H9 (cell line): ENCODE measurements at regions not wholly inside any gene's neighbourhood (a gene's known extent, or its start where the extent isn't known, plus 50 kb on each side); places are given as distances from the start of the nearest gene placed in this dataset.
A peak's percentile ranks its signal among the peaks of the same experiment; 100 is the strongest.

ENCODE experiments used
- DNase-seq: peaks from one replicate; pipeline ENCODE4 v3.0.0-alpha.2; 2017
- H2AFZ ChIP-seq: one replicate; pipeline ENCODE4 v1.6.1; 2013; ENCODE audit warnings: mild to moderate bottlenecking, low read length, control low read depth, moderate library complexity
- H2AK5ac ChIP-seq: 2 replicates; pipeline ENCODE4 v1.6.1; 2013; ENCODE audit warnings: low read length, control low read depth, mixed read lengths; ENCODE audit not compliant: insufficient read length
- H2BK120ac ChIP-seq: one replicate; pipeline ENCODE4 v1.6.1; 2013; ENCODE audit warnings: low read depth, mild to moderate bottlenecking, low read length, control low read depth, inconsistent platforms; ENCODE audit not compliant: poor library complexity, severe bottlenecking
- H2BK12ac ChIP-seq: 2 replicates; pipeline ENCODE4 v1.6.1; 2013; ENCODE audit warnings: low read length, control low read depth, mixed read lengths, low read depth; ENCODE audit not compliant: insufficient read length
- H2BK15ac ChIP-seq: 2 replicates; pipeline ENCODE4 v1.6.1; 2013; ENCODE audit warnings: low read depth, low read length, control low read depth
- H2BK20ac ChIP-seq: one replicate; pipeline ENCODE4 v1.6.1; 2013; ENCODE audit warnings: low read depth, mild to moderate bottlenecking, low read length, control low read depth, inconsistent platforms; ENCODE audit not compliant: poor library complexity, severe bottlenecking
- H2BK5ac ChIP-seq: 2 replicates; pipeline ENCODE4 v1.6.1; 2013; ENCODE audit warnings: low read length, control low read depth, mixed read lengths; ENCODE audit not compliant: insufficient read length
- H3K14ac ChIP-seq: 2 replicates; pipeline ENCODE4 v1.6.1; 2013; ENCODE audit warnings: low read length, control low read depth; ENCODE audit not compliant: insufficient read depth
- H3K18ac ChIP-seq: 2 replicates; pipeline ENCODE4 v1.6.1; 2013; ENCODE audit warnings: low read depth, mild to moderate bottlenecking, mixed read lengths, low read length, control low read depth; ENCODE audit not compliant: insufficient read length
- H3K23ac ChIP-seq: 2 replicates; pipeline ENCODE4 v1.6.1; 2013; ENCODE audit warnings: low read length, control low read depth, mixed read lengths, low read depth; ENCODE audit not compliant: insufficient read length
- H3K23me2 ChIP-seq: 2 replicates; pipeline ENCODE4 v1.6.1; 2013; ENCODE audit warnings: low read depth, mild to moderate bottlenecking, mixed read lengths, low read length, control low read depth; ENCODE audit not compliant: insufficient read length, poor library complexity, severe bottlenecking
- H3K27ac ChIP-seq: 2 replicates; pipeline ENCODE4 v1.5.1; 2013; ENCODE audit warnings: low read length, control low read depth, mixed read lengths, low read depth; ENCODE audit not compliant: insufficient read length
- H3K27me3 ChIP-seq: 2 replicates; pipeline ENCODE4 v1.6.1; 2013; ENCODE audit warnings: low read length, control low read depth, inconsistent platforms; ENCODE audit not compliant: insufficient read depth
- H3K4ac ChIP-seq: 2 replicates; pipeline ENCODE4 v1.6.1; 2013; ENCODE audit warnings: low read depth, mild to moderate bottlenecking, control low read depth, inconsistent platforms, low read length, moderate library complexity
- H3K4me1 ChIP-seq: 2 replicates; pipeline ENCODE4 v1.6.1; 2013; ENCODE audit warnings: low read length, control low read depth, inconsistent platforms; ENCODE audit not compliant: insufficient read depth
- H3K4me2 ChIP-seq: 2 replicates; pipeline ENCODE4 v1.6.1; 2013; ENCODE audit warnings: low read length, control low read depth, mixed read lengths; ENCODE audit not compliant: insufficient read length, insufficient read depth
- H3K56ac ChIP-seq: 2 replicates; pipeline ENCODE4 v1.6.1; 2013; ENCODE audit warnings: low read depth, mild to moderate bottlenecking, mixed read lengths, low read length, control low read depth; ENCODE audit not compliant: insufficient read length
- H3K79me1 ChIP-seq: 2 replicates; pipeline ENCODE4 v1.6.1; 2013; ENCODE audit warnings: low read depth, mild to moderate bottlenecking, moderate library complexity, low read length, control low read depth, inconsistent platforms; ENCODE audit not compliant: insufficient read depth, poor library complexity, severe bottlenecking
- H3K79me2 ChIP-seq: 2 replicates; pipeline ENCODE4 v1.6.1; 2013; ENCODE audit warnings: low read length, control low read depth, inconsistent platforms; ENCODE audit not compliant: insufficient read depth
- H3K9ac ChIP-seq: 2 replicates; pipeline ENCODE4 v1.6.1; 2013; ENCODE audit warnings: low read length, control low read depth, mixed read lengths; ENCODE audit not compliant: insufficient read length; ENCODE audit errors: extremely low read depth
- H3K9me3 ChIP-seq: one replicate; pipeline ENCODE4 v1.6.1; 2013; ENCODE audit warnings: low read depth, low read length, inconsistent platforms; ENCODE audit not compliant: control insufficient read depth
- H3T11ph ChIP-seq: one replicate; pipeline ENCODE4 v1.6.1; 2013; ENCODE audit warnings: mild to moderate bottlenecking, low read length, control low read depth, inconsistent platforms
- H4K20me1 ChIP-seq: one replicate; pipeline ENCODE4 v1.6.1; 2013; ENCODE audit not compliant: control insufficient read depth, insufficient read length, insufficient read depth
- H4K5ac ChIP-seq: 2 replicates; pipeline ENCODE4 v1.6.1; 2013; ENCODE audit warnings: low read depth, mild to moderate bottlenecking, mixed read lengths, low read length, control low read depth; ENCODE audit not compliant: insufficient read length
- H4K8ac ChIP-seq: replicated peaks from 2 replicates; pipeline ENCODE4 v1.6.1; 2013; ENCODE audit warnings: low read length, control low read depth, mixed read lengths, low read depth; ENCODE audit not compliant: insufficient read length
- H4K91ac ChIP-seq: 2 replicates; pipeline ENCODE4 v1.6.1; 2013; ENCODE audit warnings: low read depth, mild to moderate bottlenecking, moderate library complexity, mixed read lengths, low read length, control low read depth; ENCODE audit not compliant: insufficient read length
- H3K27ac Mint-ChIP-seq, 3 experiments: 2 replicates in 2 of 3; 3 replicates in 1 of 3; pipeline ENCODE4 v1.8.0; 2020 to 2021; ENCODE audit warnings: mixed read lengths in 3 of 3, mild to moderate bottlenecking in 1 of 3, moderate library complexity in 1 of 3
- H3K27me3 Mint-ChIP-seq: 2 replicates; pipeline ENCODE4 v1.8.0; 2021; ENCODE audit warnings: low read depth, mild to moderate bottlenecking, moderate library complexity, mixed read lengths
- H3K36me3 Mint-ChIP-seq, 3 experiments: 2 replicates in 2 of 3; 3 replicates in 1 of 3; pipeline ENCODE4 v1.8.0; 2020 to 2021; ENCODE audit warnings: low read depth in 3 of 3, mixed read lengths in 3 of 3; ENCODE audit not compliant: insufficient read depth in 1 of 3
- H3K4me1 Mint-ChIP-seq, 2 experiments: 2 replicates each; pipeline ENCODE4 v1.8.0; 2020; ENCODE audit warnings: mixed read lengths in 2 of 2
- H3K4me3 Mint-ChIP-seq, 2 experiments: 2 replicates in 1 of 2; 3 replicates in 1 of 2; pipeline ENCODE4 v1.8.0; 2020 to 2021; ENCODE audit warnings: mild to moderate bottlenecking in 2 of 2, mixed read lengths in 2 of 2, moderate library complexity in 1 of 2
- H3K9me3 Mint-ChIP-seq, 2 experiments: 2 replicates in 1 of 2; 3 replicates in 1 of 2; pipeline ENCODE4 v1.8.0; 2020; ENCODE audit warnings: mild to moderate bottlenecking in 2 of 2, mixed read lengths in 2 of 2, moderate library complexity in 1 of 2
- CTCF ChIP-seq: fragments of 200-600 bp; sonication (generic); conservative IDR thresholded peaks from 3 replicates; pipeline ENCODE4 v1.8.0; 2021; ENCODE audit warnings: antibody characterized with exemption, mild to moderate bottlenecking
- WGBS: extraction: QIAGEN DNeasy Blood & Tissue Kit; methylation state at CpG from one replicate; pipeline ENCODE4 v1.1.7; 2013; ENCODE audit warnings: missing lambda C conversion rate, low lambda C conversion rate, mixed read lengths; ENCODE audit not compliant: insufficient read length; ENCODE audit errors: extremely low coverage; 5-methylcytosine and 5-hydroxymethylcytosine counted together

- no peak overlapping the region for H3T11ph ChIP-seq
- H3K9ac ChIP-seq = no peak overlapping the region
- H2BK15ac ChIP-seq = no peak overlapping the region
- no peak overlapping the region for H3K14ac ChIP-seq
- peaks cover 4% of the 10 kb centered on the region; the same call in 1 of the 2 replicates for H3K4me1 ChIP-seq
- H4K91ac ChIP-seq = no peak overlapping the region
- no peak overlapping the region for H3K18ac ChIP-seq
- peaks cover 1% of the 10 kb centered on the region; the same call in 1 of the 2 replicates for H3K27me3 Mint-ChIP-seq
- H4K8ac ChIP-seq = no peak overlapping the region
- no peak for TF ChIP-seq CTCF
- peaks cover 5 to 6% of the 10 kb centered on the region in 2 experiments for H3K4me1 Mint-ChIP-seq
- no CpG with 5 or more reads among the region's 2 CpGs for WGBS
- peaks cover 0 to 6% (median 0%) of the 10 kb centered on the region in 3 experiments; a peak in 1 of 7 replicates for H3K36me3 Mint-ChIP-seq
- no peak overlapping the region for H2AK5ac ChIP-seq
- no peak overlapping the region for H3K4me3 Mint-ChIP-seq
- H2BK5ac ChIP-seq = no peak overlapping the region
- H2BK12ac ChIP-seq = no peak overlapping the region
- no peaks in the 10 kb centered on the region for H3K79me1 ChIP-seq
- H2BK20ac ChIP-seq = no peak overlapping the region
- H3K9me3 Mint-ChIP-seq = peaks cover 0 to 2% of the 10 kb centered on the region in 2 experiments; a peak in 2 of 5 replicates
- H4K20me1 ChIP-seq = no peaks in the 10 kb centered on the region
- no peak for DNase-seq
- no peaks in the 10 kb centered on the region for H3K27me3 ChIP-seq
- H3K23ac ChIP-seq = no peak overlapping the region
- H3K56ac ChIP-seq = no peak overlapping the region
- H2BK120ac ChIP-seq = no peak overlapping the region
- no peak overlapping the region for H3K4ac ChIP-seq
- H3K4me2 ChIP-seq = peak overlapping the region; percentile 12
- no peaks in the 10 kb centered on the region for H3K9me3 ChIP-seq
- H3K23me2 ChIP-seq = no peaks in the 10 kb centered on the region
- H4K5ac ChIP-seq = no peak overlapping the region
- peak overlapping the region in 1 of 3 experiments; percentile 20; a peak in 1 of 7 replicates for H3K27ac Mint-ChIP-seq
- H3K27ac ChIP-seq = no peak overlapping the region
- H3K79me2 ChIP-seq = no peaks in the 10 kb centered on the region
- H2AFZ ChIP-seq = no peak overlapping the region
Measured at GRCh38 chr1:118783095-118783758, 204.9 kb downstream of the TBX15 start.
